ENCODE measurements at regions not wholly inside any gene's neighbourhood (a gene's known extent, or its start where the extent isn't known, plus 50 kb on each side); places are given as distances from the start of the nearest gene placed in this dataset.

- no peak overlapping the region for H3K4me3 ChIP-seq
- H3K27me3 ChIP-seq, result peaks cover 52% of the 10 kb centered on the region
- no peak overlapping the region for H3K9ac ChIP-seq
- H3K4me2 ChIP-seq, result no peak overlapping the region
- no peaks in the 10 kb centered on the region for H3K4me1 ChIP-seq
- H3K9me3 ChIP-seq, result no peaks in the 10 kb centered on the region
- no peaks in the 10 kb centered on the region for H3K36me3 ChIP-seq
- no peak overlapping the region for H3K27ac ChIP-seq
- no peak for TF ChIP-seq Cebpa-rat (IDR thresholded peaks at IDR 0.05)
- H4K20me1 ChIP-seq, result no peaks in the 10 kb centered on the region; the same call in 1 of the 2 replicates
These were observed 75.3 kb downstream of the NAP1L3 start for GRCh38 chrX:93598076-93598475.

GRCh38 chrX:93594780-93595179 lies 78.6 kb downstream of the NAP1L3 start:
- no peak for TF ChIP-seq Cebpa-rat (IDR thresholded peaks at IDR 0.05)
- H4K20me1 ChIP-seq, result no peaks in the 10 kb centered on the region; the same call in 1 of the 2 replicates
- no peak overlapping the region for H3K9ac ChIP-seq
- no peak overlapping the region for H3K4me2 ChIP-seq
- H3K36me3 ChIP-seq, result no peaks in the 10 kb centered on the region
- peaks cover 66% of the 10 kb centered on the region for H3K27me3 ChIP-seq
- H3K4me3 ChIP-seq, result no peak overlapping the region
- no peaks in the 10 kb centered on the region for H3K9me3 ChIP-seq
- no peak overlapping the region for H3K27ac ChIP-seq
- no peaks in the 10 kb centered on the region for H3K4me1 ChIP-seq

- Histone ChIP-seq H3K4me2 (no peak overlapping the region), H3K36me3 (no peaks in the 10 kb centered on the region), H4K20me1 (no peaks in the 10 kb centered on the region; the same call in 1 of the 2 replicates), H3K4me1 (no peaks in the 10 kb centered on the region), H3K27me3 (peaks cover 70% of the 10 kb centered on the region), H3K9ac (no peak overlapping the region), H3K9me3 (no peaks in the 10 kb centered on the region), H3K27ac (no peak overlapping the region), H3K4me3 (no peak overlapping the region)
- TF ChIP-seq Cebpa-rat (IDR thresholded peaks at IDR 0.05), result no peak
These were observed 79.4 kb downstream of the NAP1L3 start for GRCh38 chrX:93593966-93594365.

- Histone ChIP-seq H3K4me1 (no peaks in the 10 kb centered on the region), H3K9me3 (no peaks in the 10 kb centered on the region), H3K4me3 (no peak overlapping the region), H3K4me2 (no peak overlapping the region), H4K20me1 (no peaks in the 10 kb centered on the region; the same call in 1 of the 2 replicates), H3K9ac (no peak overlapping the region), H3K36me3 (no peaks in the 10 kb centered on the region), H3K27ac (no peak overlapping the region), H3K27me3 (peaks cover 70% of the 10 kb centered on the region)
- no peak for TF ChIP-seq Cebpa-rat (IDR thresholded peaks at IDR 0.05)
These were observed 82.0 kb downstream of the NAP1L3 start for GRCh38 chrX:93591398-93591797.

- H3K4me3 ChIP-seq, result no peak overlapping the region
- TF ChIP-seq Cebpa-rat (IDR thresholded peaks at IDR 0.05), result no peak
These were observed 87.7 kb downstream of the NAP1L3 start for GRCh38 chrX:93585661-93586060.

GRCh38 chrX:93580634-93581033 lies 92.7 kb downstream of the NAP1L3 start:
- Histone ChIP-seq H3K36me3 (no peaks in the 10 kb centered on the region), H3K4me2 (no peak overlapping the region), H3K9ac (no peak overlapping the region), H4K20me1 (no peaks in the 10 kb centered on the region), H3K27ac (no peak overlapping the region), H3K4me1 (no peaks in the 10 kb centered on the region), H3K9me3 (no peaks in the 10 kb centered on the region), H3K27me3 (peaks cover 62% of the 10 kb centered on the region), H3K4me3 (no peak overlapping the region)
- TF ChIP-seq Cebpa-rat (IDR thresholded peaks at IDR 0.05), result no peak

More at GRCh38 chrX:93585661-93586060, 87.7 kb downstream of the NAP1L3 start:
- H3K27ac ChIP-seq, result no peak overlapping the region
- no peak overlapping the region for H3K9ac ChIP-seq
- H3K4me2 ChIP-seq, result no peak overlapping the region
- peaks cover 48% of the 10 kb centered on the region for H3K27me3 ChIP-seq
- no peaks in the 10 kb centered on the region for H3K4me1 ChIP-seq
- H4K20me1 ChIP-seq, result no peaks in the 10 kb centered on the region
- H3K36me3 ChIP-seq, result no peaks in the 10 kb centered on the region
- H3K9me3 ChIP-seq, result no peaks in the 10 kb centered on the region

GRCh38 chrX:93538575-93538974 lies 134.8 kb downstream of the NAP1L3 start:
- Histone ChIP-seq H3K27me3 (peaks cover 40% of the 10 kb centered on the region; the same call in 1 of the 2 replicates), H3K9me3 (no peaks in the 10 kb centered on the region), H3K9ac (no peak overlapping the region), H3K4me2 (no peak overlapping the region), H3K4me1 (no peaks in the 10 kb centered on the region), H3K4me3 (no peak overlapping the region), H3K27ac (no peak overlapping the region), H4K20me1 (no peaks in the 10 kb centered on the region), H3K36me3 (no peaks in the 10 kb centered on the region)
- no peak for TF ChIP-seq Cebpa-rat (IDR thresholded peaks at IDR 0.05)

- H3K9ac ChIP-seq, result no peak overlapping the region
- no peak for TF ChIP-seq Cebpa-rat (IDR thresholded peaks at IDR 0.05)
- H3K27me3 ChIP-seq, result peaks cover 68% of the 10 kb centered on the region
- no peak overlapping the region for H3K27ac ChIP-seq
- no peaks in the 10 kb centered on the region for H4K20me1 ChIP-seq
- H3K36me3 ChIP-seq, result no peaks in the 10 kb centered on the region
- H3K4me3 ChIP-seq, result no peak overlapping the region
- no peaks in the 10 kb centered on the region for H3K4me1 ChIP-seq
- no peaks in the 10 kb centered on the region; the same call in 1 of the 2 replicates for H3K9me3 ChIP-seq
- H3K4me2 ChIP-seq, result no peak overlapping the region
These were observed 144.5 kb downstream of the NAP1L3 start for GRCh38 chrX:93528917-93529316.
